Testis (tissue), 2 donors: ENCODE measurements at regions not wholly inside any gene's neighbourhood (a gene's known extent, or its start where the extent isn't known, plus 50 kb on each side); places are given as distances from the start of the nearest gene placed in this dataset.

Experiments used
- DNase-seq: peaks from one replicate; pipeline ENCODE4 v3.0.0-alpha.2; 2019
- H3K27ac ChIP-seq, 2 donors: fragments of 200-600 bp; sonication (generic); one replicate each; pipeline ENCODE4 v1.5.1; 2019
- H3K27me3 ChIP-seq: fragments of 200-600 bp; sonication (generic); one replicate; pipeline ENCODE4 v1.5.1; 2019
- H3K36me3 ChIP-seq: fragments of 200-600 bp; sonication (generic); one replicate; pipeline ENCODE4 v1.5.1; 2017; ENCODE audit warnings: low read depth; ENCODE audit errors: missing control alignments
- H3K4me1 ChIP-seq: fragments of 200-600 bp; sonication (generic); one replicate; pipeline ENCODE4 v1.5.1; 2019
- H3K4me3 ChIP-seq, 2 donors: fragments of 200-600 bp; sonication (generic); one replicate each; pipeline ENCODE4 v1.5.1; 2017 to 2019
- H3K9me3 ChIP-seq: fragments of 200-600 bp; sonication (generic); one replicate; pipeline ENCODE4 v1.5.1; 2017
- CTCF ChIP-seq, 3 experiments: fragments of 450-650 bp in 2 of 3; fragments of 200-600 bp in 1 of 3; sonication (generic) in 1 of 3; IDR thresholded peaks; one replicate each; pipeline ENCODE4 v1.5.1; 2016 to 2019; ENCODE audit warnings: antibody characterized with exemption in 3 of 3, mild to moderate bottlenecking in 2 of 3, moderate library complexity in 1 of 3
- POLR2A ChIP-seq: fragments of 450-650 bp; IDR thresholded peaks from one replicate; pipeline ENCODE4 v1.6.1; 2017; ENCODE audit warnings: antibody characterized with exemption, mild to moderate bottlenecking, moderate library complexity
- WGBS, 2 donors: methylation state at CpG; one replicate each; pipeline ENCODE4 v1.1.5; 2018; 5-methylcytosine and 5-hydroxymethylcytosine counted together
- intact Hi-C: fragments of 100-400 bp; cut with DNase I; formaldehyde crosslinking; loops from one replicate; pipeline ENCODE4 v1.15.1; 2023; ENCODE audit warnings: low total_unique reads

- Histone ChIP-seq H3K27ac (no peak overlapping the region), H3K27me3 (no peaks in the 10 kb centered on the region), H3K4me1 (no peaks in the 10 kb centered on the region), H3K9me3 (no peaks in the 10 kb centered on the region), H3K36me3 (no peaks in the 10 kb centered on the region), H3K4me3 (no peak overlapping the region)
- intact Hi-C loops = no loop called here
- TF ChIP-seq CTCF (IDR thresholded peaks at IDR 0.05) (no peak), POLR2A (no peak)
- no peak for DNase-seq
- WGBS, 2 donors = 73 to 75% methylated on average over 3 of the region's 3 CpGs
Observed at GRCh38 chr5:100148239-100148638, 386.9 kb upstream of the FAM174A start.

GRCh38 chr5:100142607-100143006, 392.6 kb upstream of the FAM174A start:
- no peak for TF ChIP-seq POLR2A
- no peak for TF ChIP-seq CTCF (IDR thresholded peaks at IDR 0.05)
- Histone ChIP-seq H3K9me3 (no peaks in the 10 kb centered on the region), H3K36me3 (no peaks in the 10 kb centered on the region), H3K4me3 (no peak overlapping the region), H3K27me3 (no peaks in the 10 kb centered on the region), H3K27ac (no peak overlapping the region), H3K4me1 (no peaks in the 10 kb centered on the region)
- intact Hi-C loops = no loop called here
- no peak for DNase-seq

- DNase-seq = no peak
- H3K36me3 ChIP-seq = no peaks in the 10 kb centered on the region
- intact Hi-C loops = no loop called here
- H3K27me3 ChIP-seq = no peaks in the 10 kb centered on the region
- TF ChIP-seq CTCF (IDR thresholded peaks at IDR 0.05) (no peak), POLR2A (no peak)
- no peaks in the 10 kb centered on the region for H3K9me3 ChIP-seq
- no peak overlapping the region for H3K27ac ChIP-seq
- WGBS, 2 donors = 95 to 97% methylated on average over 1 of the region's 1 CpG
- H3K4me1 ChIP-seq = no peaks in the 10 kb centered on the region
- H3K4me3 ChIP-seq = no peak overlapping the region
Observed at GRCh38 chr5:100131161-100131560, 404.0 kb upstream of the FAM174A start.

GRCh38 chr5:100130307-100130706, 404.9 kb upstream of the FAM174A start:
- no peaks in the 10 kb centered on the region for H3K36me3 ChIP-seq
- H3K27ac ChIP-seq = no peak overlapping the region
- H3K4me1 ChIP-seq = no peaks in the 10 kb centered on the region
- no peaks in the 10 kb centered on the region for H3K9me3 ChIP-seq
- intact Hi-C loops = no loop called here
- H3K4me3 ChIP-seq = no peak overlapping the region
- no peak for DNase-seq
- TF ChIP-seq CTCF (IDR thresholded peaks at IDR 0.05) = no peak
- no peak for TF ChIP-seq POLR2A
- H3K27me3 ChIP-seq = no peaks in the 10 kb centered on the region

GRCh38 chr5:100119903-100120302, 415.3 kb upstream of the FAM174A start:
- H3K36me3 ChIP-seq = no peaks in the 10 kb centered on the region
- H3K27ac ChIP-seq = no peak overlapping the region
- TF ChIP-seq CTCF (IDR thresholded peaks at IDR 0.05) (no peak), POLR2A (no peak)
- H3K27me3 ChIP-seq = no peaks in the 10 kb centered on the region
- H3K9me3 ChIP-seq = no peaks in the 10 kb centered on the region
- no peak for DNase-seq
- intact Hi-C loops = no loop called here
- no peaks in the 10 kb centered on the region for H3K4me1 ChIP-seq
- no peak overlapping the region for H3K4me3 ChIP-seq
- WGBS, 2 donors = 92 to 95% methylated on average over 1 of the region's 1 CpG
